ENCODE measurements at regions not wholly inside any gene's neighbourhood (a gene's known extent, or its start where the extent isn't known, plus 50 kb on each side); places are given as distances from the start of the nearest gene placed in this dataset.
"Not testable (repeated sequence)": the region's sequence is repeated elsewhere in the genome, so short reads cannot be mapped to it uniquely, and the experiment has no call there.

- no peak for DNase-seq
Observed at GRCh38 chr22:35138521-35138920, 72.6 kb downstream of the ISX start.

GRCh38 chr22:35140879-35141745, 75.2 kb downstream of the ISX start:
- no peak for DNase-seq

GRCh38 chr22:35148381-35148780, 82.4 kb downstream of the ISX start:
- no peak for DNase-seq

GRCh38 chr22:35148866-35149548, 83.0 kb downstream of the ISX start:
- no peak for DNase-seq

GRCh38 chr22:35150183-35151107, 84.5 kb downstream of the ISX start:
- DNase-seq, result peak; percentile 7 to 9

- DNase-seq, result no peak
Observed at GRCh38 chr22:35152316-35152715, 86.4 kb downstream of the ISX start.

GRCh38 chr22:35154937-35155387, 89.0 kb downstream of the ISX start:
- peak; percentile 2 to 10 for DNase-seq

GRCh38 chr22:35155403-35156025, 89.6 kb downstream of the ISX start:
- DNase-seq, result no peak

- DNase-seq, result no peak
Observed at GRCh38 chr22:35156945-35157344, 91.0 kb downstream of the ISX start.

GRCh38 chr22:35158336-35158735, 92.4 kb downstream of the ISX start:
- DNase-seq, result no peak

- no peak for DNase-seq
Observed at GRCh38 chr22:35159343-35159742, 93.4 kb downstream of the ISX start.

- no peak for DNase-seq
Observed at GRCh38 chr22:35160268-35160667, 94.3 kb downstream of the ISX start.

GRCh38 chr22:35165896-35166295, 91.4 kb upstream of the HMGXB4 start:
- DNase-seq, result not testable (repeated sequence)

GRCh38 chr22:35170716-35171697, 86.3 kb upstream of the HMGXB4 start:
- no peak for DNase-seq

GRCh38 chr22:35172442-35172841, 84.9 kb upstream of the HMGXB4 start:
- peak; percentile 50 to 67 for DNase-seq

- no peak for DNase-seq
Observed at GRCh38 chr22:35173655-35174054, 83.6 kb upstream of the HMGXB4 start.

- no peak for DNase-seq
Observed at GRCh38 chr22:35174401-35175038, 82.8 kb upstream of the HMGXB4 start.

- no peak for DNase-seq
Observed at GRCh38 chr22:35175392-35175791, 81.9 kb upstream of the HMGXB4 start.

- DNase-seq, result no peak
Observed at GRCh38 chr22:35177811-35178210, 79.5 kb upstream of the HMGXB4 start.

- no peak for DNase-seq
Observed at GRCh38 chr22:35178446-35178845, 78.8 kb upstream of the HMGXB4 start.

- DNase-seq, result no peak
Observed at GRCh38 chr22:35183917-35184316, 73.4 kb upstream of the HMGXB4 start.
